ENCODE measurements at regions not wholly inside any gene's neighbourhood (a gene's known extent, or its start where the extent isn't known, plus 50 kb on each side); places are given as distances from the start of the nearest gene placed in this dataset.
"Not testable (repeated sequence)": the region's sequence is repeated elsewhere in the genome, so short reads cannot be mapped to it uniquely, and the experiment has no call there.

DNA sequence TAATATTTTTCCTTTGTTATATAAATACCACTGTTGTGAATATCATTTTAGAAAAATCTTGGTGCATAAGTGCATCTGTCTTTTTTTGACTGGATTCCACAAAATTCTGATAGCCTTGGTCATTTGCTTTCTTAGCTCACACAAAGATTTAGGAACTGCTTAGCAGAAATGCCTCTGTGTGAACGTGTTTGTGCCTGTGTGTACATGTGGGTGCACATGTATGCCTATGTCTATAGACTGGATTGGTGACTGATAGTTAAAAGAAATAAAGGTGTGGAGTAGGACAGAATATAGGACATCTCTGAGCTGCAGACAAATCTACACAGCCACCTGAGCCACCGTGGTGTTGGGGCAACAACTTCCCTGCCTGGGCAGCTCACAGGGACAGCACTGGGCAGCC, 93.8 kb downstream of the TSN start:
- peaks cover 6% of the 10 kb centered on the region for H3K9me3 Mint-ChIP-seq

GRCh38 chr2:121853149-121853548, 97.7 kb downstream of the TSN start:
- H3K4me3 Mint-ChIP-seq, H3K9me3 Mint-ChIP-seq, H3K4me1 Mint-ChIP-seq, H3K36me3 Mint-ChIP-seq, ATAC-seq, H3K27ac Mint-ChIP-seq: not testable (repeated sequence)
- peaks cover 31% of the 10 kb centered on the region for H3K27me3 Mint-ChIP-seq

More for the DNA sequence above, 93.8 kb downstream of the TSN start:
- Mint-ChIP-seq H3K27me3 (peaks cover 10% of the 10 kb centered on the region), H3K36me3 (no peaks in the 10 kb centered on the region), H3K27ac (no peak overlapping the region), H3K4me1 (no peaks in the 10 kb centered on the region), H3K4me3 (no peak overlapping the region)
- no peak for ATAC-seq

DNA sequence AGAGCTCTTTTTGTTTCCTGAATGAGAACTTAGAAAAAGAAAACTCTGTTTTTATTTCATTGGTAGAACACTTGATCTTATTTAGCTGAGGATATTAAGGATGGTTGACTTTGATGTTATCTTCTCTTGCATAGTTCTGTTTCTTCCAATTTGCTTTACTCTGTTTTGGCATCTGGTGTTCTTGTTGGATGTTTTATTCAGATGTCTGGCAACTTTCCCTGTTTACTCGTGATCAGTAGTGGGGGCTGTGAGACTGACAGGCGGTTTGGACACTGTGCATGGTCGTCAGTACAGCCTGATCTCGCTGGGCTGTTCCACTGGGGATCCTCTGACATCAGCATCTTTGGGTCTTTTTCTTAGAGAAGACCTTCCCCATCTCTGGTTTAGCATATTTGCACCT, 100.1 kb downstream of the TSN start:
- H3K36me3 Mint-ChIP-seq = no peaks in the 10 kb centered on the region

DNA sequence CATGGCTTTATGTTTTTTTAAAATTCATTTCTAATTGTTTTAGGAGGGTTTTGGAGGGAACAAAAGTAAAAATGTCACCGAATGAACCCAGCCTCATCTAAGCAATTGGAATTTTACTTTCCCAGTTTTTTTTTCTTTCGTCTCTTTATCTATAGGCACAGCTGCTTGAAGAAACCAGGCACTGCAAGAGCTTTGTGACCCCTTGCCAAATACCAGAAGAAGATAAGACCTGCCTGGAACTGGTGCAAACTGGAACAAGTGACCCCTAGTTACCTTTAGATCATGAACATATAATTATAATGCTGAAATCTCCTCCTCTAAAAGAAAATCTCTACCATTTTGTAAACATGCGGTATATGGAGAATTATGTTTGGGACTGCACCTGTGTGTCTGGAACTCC, 100.9 kb downstream of the TSN start:
- no peak overlapping the region for H3K4me3 Mint-ChIP-seq
- ATAC-seq = no peak
- no peaks in the 10 kb centered on the region for H3K36me3 Mint-ChIP-seq
- H3K9me3 Mint-ChIP-seq = peaks cover 8% of the 10 kb centered on the region
- H3K27me3 Mint-ChIP-seq = peaks cover 45% of the 10 kb centered on the region
- no peaks in the 10 kb centered on the region for H3K4me1 Mint-ChIP-seq
- no peak overlapping the region for H3K27ac Mint-ChIP-seq

More for the DNA sequence above, 100.1 kb downstream of the TSN start:
- Mint-ChIP-seq H3K27ac (no peak overlapping the region), H3K4me1 (no peaks in the 10 kb centered on the region), H3K4me3 (no peak overlapping the region), H3K27me3 (peaks cover 36% of the 10 kb centered on the region), H3K9me3 (peaks cover 8% of the 10 kb centered on the region)
- no peak for ATAC-seq

DNA sequence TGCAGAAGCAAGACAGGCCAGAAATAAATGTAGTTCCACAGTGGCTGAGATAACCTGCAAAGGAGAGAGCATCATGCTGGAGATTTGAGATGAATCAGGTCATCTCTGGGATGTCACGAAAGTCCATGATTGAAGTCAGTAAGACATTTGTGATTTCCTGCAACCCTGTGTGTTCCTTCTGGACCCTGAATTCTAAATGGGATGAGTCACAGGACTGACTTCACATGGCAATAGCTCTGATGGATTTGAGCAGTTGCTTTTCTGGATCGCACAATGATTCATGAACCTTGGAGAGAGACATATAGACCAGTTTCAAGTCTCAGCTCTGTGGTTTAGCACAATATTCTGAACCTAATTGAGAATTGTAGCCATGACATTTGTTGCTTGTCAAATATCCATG, 102.9 kb downstream of the TSN start:
- ATAC-seq = no peak
- Mint-ChIP-seq H3K27me3 (peaks cover 48% of the 10 kb centered on the region), H3K9me3 (peaks cover 6% of the 10 kb centered on the region), H3K4me3 (no peak overlapping the region), H3K4me1 (no peaks in the 10 kb centered on the region), H3K27ac (no peak overlapping the region), H3K36me3 (no peaks in the 10 kb centered on the region)

GRCh38 chr2:121858847-121859246, 103.4 kb downstream of the TSN start:
- no peak for ATAC-seq
- Mint-ChIP-seq H3K36me3 (no peaks in the 10 kb centered on the region), H3K4me3 (no peak overlapping the region), H3K27ac (no peak overlapping the region), H3K4me1 (no peaks in the 10 kb centered on the region), H3K9me3 (peaks cover 6% of the 10 kb centered on the region), H3K27me3 (peaks cover 48% of the 10 kb centered on the region)

GRCh38 chr2:121860033-121860757, 104.7 kb downstream of the TSN start:
- ATAC-seq = no peak
- Mint-ChIP-seq H3K27me3 (peaks cover 45% of the 10 kb centered on the region), H3K27ac (no peak overlapping the region), H3K9me3 (peaks cover 5% of the 10 kb centered on the region), H3K36me3 (no peaks in the 10 kb centered on the region), H3K4me1 (no peaks in the 10 kb centered on the region), H3K4me3 (no peak overlapping the region)

- Mint-ChIP-seq H3K4me1 (no peaks in the 10 kb centered on the region), H3K36me3 (no peaks in the 10 kb centered on the region), H3K27me3 (peaks cover 39% of the 10 kb centered on the region), H3K27ac (no peak overlapping the region), H3K9me3 (peaks cover 3% of the 10 kb centered on the region), H3K4me3 (no peak overlapping the region)
- ATAC-seq = no peak
These were observed 105.3 kb downstream of the TSN start for GRCh38 chr2:121860758-121861227.

- Mint-ChIP-seq H3K4me3 (no peak overlapping the region), H3K4me1 (no peaks in the 10 kb centered on the region), H3K27ac (no peak overlapping the region), H3K9me3 (peaks cover 3% of the 10 kb centered on the region), H3K36me3 (no peaks in the 10 kb centered on the region), H3K27me3 (peaks cover 25% of the 10 kb centered on the region)
- ATAC-seq = no peak
These were observed 106.8 kb downstream of the TSN start for GRCh38 chr2:121862286-121862685.

GRCh38 chr2:121865914-121866313, 110.5 kb downstream of the TSN start:
- Mint-ChIP-seq H3K36me3 (no peaks in the 10 kb centered on the region), H3K4me1 (no peaks in the 10 kb centered on the region), H3K4me3 (no peak overlapping the region), H3K9me3 (peaks cover 3% of the 10 kb centered on the region), H3K27me3 (peaks cover 8% of the 10 kb centered on the region), H3K27ac (no peak overlapping the region)
- no peak for ATAC-seq

- Mint-ChIP-seq H3K9me3 (peaks cover 3% of the 10 kb centered on the region), H3K4me1 (no peaks in the 10 kb centered on the region), H3K27me3 (no peaks in the 10 kb centered on the region), H3K4me3 (no peak overlapping the region), H3K36me3 (no peaks in the 10 kb centered on the region), H3K27ac (no peak overlapping the region)
- ATAC-seq = no peak
These were observed 111.3 kb downstream of the TSN start for GRCh38 chr2:121866789-121867188.

DNA sequence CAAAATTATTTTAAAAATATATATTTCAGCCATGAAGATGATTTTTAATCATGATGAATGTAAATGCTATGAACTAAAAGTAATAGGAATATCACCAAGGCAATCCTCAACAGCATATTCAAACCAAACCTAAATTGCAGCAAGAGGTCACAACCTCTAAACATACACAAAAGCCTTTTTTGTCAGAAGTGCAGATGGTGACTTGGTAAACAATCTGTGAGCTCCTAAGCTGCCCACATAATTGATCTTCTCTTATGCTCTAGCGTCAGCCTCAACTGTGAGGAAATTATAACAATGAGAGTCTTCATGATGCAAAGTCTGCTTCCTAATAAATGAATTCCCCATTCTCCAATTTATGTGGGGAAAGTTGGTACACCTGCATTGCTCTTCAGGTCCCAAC, 113.2 kb downstream of the TSN start:
- Mint-ChIP-seq H3K4me3 (no peak overlapping the region), H3K4me1 (no peaks in the 10 kb centered on the region), H3K27me3 (no peaks in the 10 kb centered on the region), H3K27ac (no peak overlapping the region), H3K9me3 (peaks cover 3% of the 10 kb centered on the region), H3K36me3 (no peaks in the 10 kb centered on the region)
- no peak for ATAC-seq

- ATAC-seq = no peak
- Mint-ChIP-seq H3K27me3 (no peaks in the 10 kb centered on the region), H3K36me3 (no peaks in the 10 kb centered on the region), H3K4me3 (no peak overlapping the region), H3K4me1 (no peaks in the 10 kb centered on the region), H3K9me3 (no peaks in the 10 kb centered on the region), H3K27ac (no peak overlapping the region)
These were observed 113.9 kb downstream of the TSN start for GRCh38 chr2:121869363-121869762.

- Mint-ChIP-seq H3K27me3 (no peaks in the 10 kb centered on the region), H3K27ac (no peak overlapping the region), H3K9me3 (no peaks in the 10 kb centered on the region), H3K4me3 (no peak overlapping the region), H3K36me3 (no peaks in the 10 kb centered on the region), H3K4me1 (no peaks in the 10 kb centered on the region)
- no peak for ATAC-seq
These were observed 114.4 kb downstream of the TSN start for GRCh38 chr2:121869873-121870272.

DNA sequence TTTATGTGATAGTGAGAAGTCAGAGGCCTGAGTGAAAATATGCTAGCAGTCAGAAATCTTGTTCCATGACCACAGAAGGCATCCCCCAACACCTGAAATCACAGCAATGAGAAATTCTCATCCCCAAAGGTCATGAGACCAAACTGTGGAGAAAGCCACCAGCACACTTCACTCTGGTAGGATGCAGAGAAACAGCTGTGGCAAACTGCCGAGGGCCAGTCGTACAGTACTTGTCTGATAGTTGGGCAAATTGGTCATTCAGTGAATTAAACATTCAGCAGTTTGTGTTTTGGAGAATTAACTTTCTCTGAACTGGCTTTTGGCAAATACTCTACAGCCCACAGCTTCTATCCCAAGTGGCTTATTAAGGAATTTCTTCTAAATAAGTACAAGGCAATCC, 117.2 kb downstream of the TSN start:
- Mint-ChIP-seq H3K36me3 (no peaks in the 10 kb centered on the region), H3K4me3 (no peak overlapping the region), H3K27ac (no peak overlapping the region), H3K4me1 (no peaks in the 10 kb centered on the region), H3K9me3 (no peaks in the 10 kb centered on the region), H3K27me3 (no peaks in the 10 kb centered on the region)
- ATAC-seq = no peak

DNA sequence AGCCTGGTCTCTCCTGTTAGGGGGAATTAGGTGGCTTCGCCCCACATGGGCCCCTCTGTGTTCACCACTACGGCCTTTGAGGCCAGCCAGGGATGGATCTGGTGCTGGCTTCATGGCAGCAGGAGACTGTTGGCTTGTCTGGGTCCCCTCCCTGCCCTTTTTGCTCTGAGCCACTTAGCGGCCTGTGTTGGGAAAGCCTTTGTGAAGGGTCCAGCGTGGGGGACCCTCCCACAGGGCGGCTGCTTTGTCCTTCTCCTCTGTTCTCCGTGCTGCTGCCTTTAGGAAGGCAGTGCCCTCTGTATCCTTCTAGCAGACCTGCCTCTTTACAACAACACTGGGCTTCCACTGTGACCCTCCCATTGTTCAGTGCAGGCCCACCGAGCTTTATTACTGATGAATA, 118.4 kb downstream of the TSN start:
- no peak overlapping the region for H3K4me3 Mint-ChIP-seq
- no peaks in the 10 kb centered on the region for H3K36me3 Mint-ChIP-seq
- H3K4me1 Mint-ChIP-seq = no peaks in the 10 kb centered on the region
- H3K27me3 Mint-ChIP-seq = peaks cover 8% of the 10 kb centered on the region
- peak; percentile 25 for ATAC-seq
- H3K27ac Mint-ChIP-seq = no peak overlapping the region
- H3K9me3 Mint-ChIP-seq = peaks cover 8% of the 10 kb centered on the region

Measured in stimulated activated memory B cell treated with anti-CD40 and anti-IgM and Interleukin-4, amounts not matched to agents 10 μg/mL and 1 μg/mL and 100 μg/mL, for 72 hours (primary cell).